SHP77 (cell line): ENCODE measurements at regions not wholly inside any gene's neighbourhood (a gene's known extent, or its start where the extent isn't known, plus 50 kb on each side); places are given as distances from the start of the nearest gene placed in this dataset.
"Not testable (repeated sequence)": the region's sequence is repeated elsewhere in the genome, so short reads cannot be mapped to it uniquely, and the experiment has no call there.

Experiments used
- DNase-seq, 2 experiments: peaks; one replicate each; lab custom pipeline; 2025; lab: John Stamatoyannopoulos, UW

- DNase-seq, result not testable (repeated sequence)
Measured at GRCh38 chr17:30686538-30687479, 137.7 kb downstream of the CRLF3 start.

- not testable (repeated sequence) for DNase-seq
Measured at GRCh38 chr17:30682280-30682679, 142.2 kb downstream of the CRLF3 start.

- not testable (repeated sequence) for DNase-seq
Measured at GRCh38 chr17:30680681-30681080, 143.8 kb downstream of the CRLF3 start.

GRCh38 chr17:30677550-30678249, 146.8 kb downstream of the CRLF3 start:
- no peak for DNase-seq

- not testable (repeated sequence) for DNase-seq
Measured at GRCh38 chr17:30675777-30676492, 148.6 kb downstream of the CRLF3 start.

GRCh38 chr17:30669217-30669649, 155.3 kb downstream of the CRLF3 start:
- DNase-seq, result not testable (repeated sequence)

- DNase-seq, result not testable (repeated sequence)
Measured at GRCh38 chr17:30668360-30669181, 155.9 kb downstream of the CRLF3 start.

- DNase-seq, result peak; percentile 50 to 71
Measured at GRCh38 chr17:30667657-30668359, 156.7 kb downstream of the CRLF3 start.

GRCh38 chr17:30666838-30667656, 157.4 kb downstream of the CRLF3 start:
- DNase-seq, result not testable (repeated sequence)

- not testable (repeated sequence) for DNase-seq
Measured at GRCh38 chr17:30663727-30664455, 160.6 kb downstream of the CRLF3 start.

- DNase-seq, result not testable (repeated sequence)
Measured at GRCh38 chr17:30657148-30657547, 167.3 kb downstream of the CRLF3 start.

GRCh38 chr17:30653038-30653437, 171.5 kb downstream of the CRLF3 start:
- DNase-seq, result not testable (repeated sequence)

- DNase-seq, result not testable (repeated sequence)
Measured at GRCh38 chr17:30650149-30650548, 172.9 kb downstream of the GOSR1 start.

- DNase-seq, result not testable (repeated sequence)
Measured at GRCh38 chr17:30648015-30648620, 170.9 kb downstream of the GOSR1 start.

GRCh38 chr17:30645875-30646274, 168.7 kb downstream of the GOSR1 start:
- DNase-seq, result not testable (repeated sequence)

- DNase-seq, result not testable (repeated sequence)
Measured at GRCh38 chr17:30644713-30645112, 167.5 kb downstream of the GOSR1 start.

GRCh38 chr17:30644287-30644686, 167.1 kb downstream of the GOSR1 start:
- not testable (repeated sequence) for DNase-seq

- not testable (repeated sequence) for DNase-seq
Measured at GRCh38 chr17:30641428-30641827, 164.2 kb downstream of the GOSR1 start.
